CD4-positive, alpha-beta memory T cell (primary cell): ENCODE measurements at regions not wholly inside any gene's neighbourhood (a gene's known extent, or its start where the extent isn't known, plus 50 kb on each side); places are given as distances from the start of the nearest gene placed in this dataset.

Experiments used
- CTCF ChIA-PET: fragments of 350-600 bp; sonication (Branson Sonifier 250); formaldehyde crosslinking; loops from one replicate; lab custom pipeline; 2021; ENCODE audit warnings: inconsistent platforms; ENCODE audit not compliant: partially characterized antibody; lab: Charles Lee
- POLR2A ChIA-PET: fragments of 350-600 bp; sonication (Branson Sonifier 250); formaldehyde crosslinking; loops from one replicate; lab custom pipeline; 2021; ENCODE audit not compliant: partially characterized antibody; lab: Charles Lee
- DNase-seq, 5 donors: peaks; one replicate each; pipeline versions ENCODE4 v3.0.0 to v3.0.0-alpha.2; 2020 to 2022; ENCODE audit warnings: mixed read lengths in 1 of 5
- H3K27ac ChIP-seq: one replicate; pipeline ENCODE4 v1.7.0; 2013; ENCODE audit warnings: low read depth, low read length
- H3K27me3 ChIP-seq: 2 replicates; pipeline ENCODE4 v1.7.0; 2013; ENCODE audit warnings: mild to moderate bottlenecking, low read length, moderate library complexity; ENCODE audit not compliant: insufficient read depth
- H3K36me3 ChIP-seq: 2 replicates; pipeline ENCODE4 v1.7.0; 2013; ENCODE audit warnings: mild to moderate bottlenecking, low read length, moderate library complexity; ENCODE audit not compliant: insufficient read depth
- H3K4me1 ChIP-seq: 2 replicates; pipeline ENCODE4 v1.7.0; 2013; ENCODE audit warnings: mild to moderate bottlenecking, low read length, moderate library complexity; ENCODE audit not compliant: insufficient read depth
- H3K4me3 ChIP-seq, 2 donors: one replicate each; pipeline ENCODE4 v1.7.0; 2013; ENCODE audit warnings: low read length in 2 of 2, mild to moderate bottlenecking in 1 of 2
- H3K9me3 ChIP-seq, 2 donors: one replicate each; pipeline ENCODE4 v1.7.0; 2013; ENCODE audit warnings: low read length in 2 of 2, control low read depth in 1 of 2; ENCODE audit not compliant: control insufficient read depth in 1 of 2
- H3K27ac Mint-ChIP-seq, 7 donors: one replicate each; pipeline ENCODE4 v1.8.0; 2020 to 2021; ENCODE audit warnings: mixed read lengths in 7 of 7, mild to moderate bottlenecking in 6 of 7, inconsistent platforms in 3 of 7, moderate library complexity in 3 of 7
- H3K27me3 Mint-ChIP-seq, 2 donors: one replicate each; pipeline ENCODE4 v1.8.0; 2020 to 2021; ENCODE audit warnings: mixed read lengths in 2 of 2
- H3K36me3 Mint-ChIP-seq, 2 donors: one replicate each; pipeline ENCODE4 v1.8.0; 2020 to 2021; ENCODE audit warnings: mixed read lengths in 2 of 2, inconsistent platforms in 1 of 2, mild to moderate bottlenecking in 1 of 2
- H3K4me1 Mint-ChIP-seq, 4 donors: one replicate each; pipeline ENCODE4 v1.8.0; 2020 to 2021; ENCODE audit warnings: mixed read lengths in 4 of 4, mild to moderate bottlenecking in 1 of 4
- H3K4me3 Mint-ChIP-seq, 8 donors: one replicate each; pipeline ENCODE4 v1.8.0; 2020 to 2021; ENCODE audit warnings: mixed read lengths in 8 of 8, mild to moderate bottlenecking in 7 of 8, moderate library complexity in 6 of 8, inconsistent platforms in 3 of 8
- H3K9me3 Mint-ChIP-seq, 8 donors: one replicate each; pipeline ENCODE4 v1.8.0; 2020 to 2021; ENCODE audit warnings: mixed read lengths in 8 of 8, mild to moderate bottlenecking in 5 of 8, inconsistent platforms in 3 of 8, moderate library complexity in 1 of 8
- intact Hi-C: fragments of 100-400 bp; cut with micrococcal nuclease; formaldehyde crosslinking; loops from one replicate; pipeline ENCODE4 v1.15.1; 2023

- DNase-seq: no peak
- H3K4me1 ChIP-seq: no peaks in the 10 kb centered on the region
- Mint-ChIP-seq H3K9me3 (peaks cover 0 to 4% (median 0%) of the 10 kb centered on the region in 8 donors), H3K4me1 (no peaks in the 10 kb centered on the region), H3K27me3 (peaks cover 14 to 22% of the 10 kb centered on the region in 2 donors), H3K27ac (no peak overlapping the region), H3K36me3 (no peaks in the 10 kb centered on the region), H3K4me3 (no peak overlapping the region)
- H3K9me3 ChIP-seq: no peaks in the 10 kb centered on the region
- H3K27ac ChIP-seq: no peak overlapping the region
- H3K4me3 ChIP-seq: no peak overlapping the region
- POLR2A ChIA-PET: no interaction called here
- peaks cover 3% of the 10 kb centered on the region for H3K27me3 ChIP-seq
- intact Hi-C loops: no loop called here
- CTCF ChIA-PET: no interaction called here
- H3K36me3 ChIP-seq: no peaks in the 10 kb centered on the region
Measured at GRCh38 chr11:116536416-116536815, 236.4 kb downstream of the BUD13 start.

DNA sequence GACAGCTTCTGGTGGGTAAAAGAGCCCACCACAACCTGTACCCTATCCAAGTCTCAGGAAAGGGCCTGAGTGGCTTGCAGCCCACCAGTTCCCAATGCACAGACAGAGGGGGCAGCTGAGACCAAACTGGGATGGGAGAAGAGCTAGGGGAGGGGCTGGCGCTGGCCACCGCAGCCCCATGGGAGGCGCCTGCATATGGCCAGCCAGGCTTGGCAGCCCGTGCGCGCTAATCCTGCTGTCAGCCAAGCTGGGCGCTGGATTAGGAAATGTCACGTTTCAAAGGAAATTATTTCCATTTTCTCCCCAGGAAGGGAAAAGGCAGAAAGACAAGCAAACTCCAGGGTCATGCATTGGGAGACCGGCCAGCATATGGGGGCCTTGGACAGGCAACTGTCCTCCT is 236.8 kb downstream of the BUD13 start:
- Mint-ChIP-seq H3K36me3 (no peaks in the 10 kb centered on the region), H3K9me3 (peaks cover 0 to 6% (median under 1%) of the 10 kb centered on the region in 8 donors), H3K27ac (no peak overlapping the region), H3K27me3 (peaks cover 17 to 24% of the 10 kb centered on the region in 2 donors), H3K4me1 (no peaks in the 10 kb centered on the region), H3K4me3 (no peak overlapping the region)
- no peak for DNase-seq
- peaks cover 3% of the 10 kb centered on the region for H3K27me3 ChIP-seq
- H3K36me3 ChIP-seq: no peaks in the 10 kb centered on the region
- H3K4me3 ChIP-seq: no peak overlapping the region
- POLR2A ChIA-PET: no interaction called here
- CTCF ChIA-PET: no interaction called here
- H3K4me1 ChIP-seq: no peaks in the 10 kb centered on the region
- intact Hi-C loops: no loop called here
- H3K27ac ChIP-seq: no peak overlapping the region
- H3K9me3 ChIP-seq: no peaks in the 10 kb centered on the region

DNA sequence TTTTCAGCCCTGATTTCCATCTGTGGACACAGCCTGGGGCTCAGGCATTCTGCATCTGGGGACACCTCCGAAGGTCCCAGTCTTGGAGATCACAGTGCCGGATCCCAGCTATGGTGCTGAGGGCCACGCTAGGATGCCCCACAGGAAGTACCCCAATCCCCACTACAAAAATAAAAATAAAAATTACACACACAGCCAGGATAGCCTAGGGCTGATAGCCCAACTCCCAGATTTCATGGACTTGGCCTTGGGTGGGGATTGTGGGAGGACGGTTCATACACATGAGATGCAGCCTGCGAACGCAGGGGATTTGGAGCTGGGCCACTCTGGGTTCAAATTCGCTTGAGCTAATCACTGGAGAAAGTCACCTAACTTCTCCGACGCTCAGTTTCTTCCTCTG is 237.7 kb downstream of the BUD13 start:
- Mint-ChIP-seq H3K4me3 (no peak overlapping the region), H3K27ac (no peak overlapping the region), H3K9me3 (peaks cover 0 to 14% (median 4%) of the 10 kb centered on the region in 8 donors), H3K27me3 (peaks cover 16 to 28% of the 10 kb centered on the region in 2 donors), H3K36me3 (no peaks in the 10 kb centered on the region), H3K4me1 (no peaks in the 10 kb centered on the region)
- H3K9me3 ChIP-seq: no peaks in the 10 kb centered on the region
- intact Hi-C loops: no loop called here
- POLR2A ChIA-PET: no interaction called here
- H3K36me3 ChIP-seq: no peaks in the 10 kb centered on the region
- no peak overlapping the region for H3K27ac ChIP-seq
- H3K4me1 ChIP-seq: no peaks in the 10 kb centered on the region
- peaks cover 3% of the 10 kb centered on the region for H3K27me3 ChIP-seq
- CTCF ChIA-PET: no interaction called here
- no peak overlapping the region for H3K4me3 ChIP-seq
- DNase-seq: no peak

DNA sequence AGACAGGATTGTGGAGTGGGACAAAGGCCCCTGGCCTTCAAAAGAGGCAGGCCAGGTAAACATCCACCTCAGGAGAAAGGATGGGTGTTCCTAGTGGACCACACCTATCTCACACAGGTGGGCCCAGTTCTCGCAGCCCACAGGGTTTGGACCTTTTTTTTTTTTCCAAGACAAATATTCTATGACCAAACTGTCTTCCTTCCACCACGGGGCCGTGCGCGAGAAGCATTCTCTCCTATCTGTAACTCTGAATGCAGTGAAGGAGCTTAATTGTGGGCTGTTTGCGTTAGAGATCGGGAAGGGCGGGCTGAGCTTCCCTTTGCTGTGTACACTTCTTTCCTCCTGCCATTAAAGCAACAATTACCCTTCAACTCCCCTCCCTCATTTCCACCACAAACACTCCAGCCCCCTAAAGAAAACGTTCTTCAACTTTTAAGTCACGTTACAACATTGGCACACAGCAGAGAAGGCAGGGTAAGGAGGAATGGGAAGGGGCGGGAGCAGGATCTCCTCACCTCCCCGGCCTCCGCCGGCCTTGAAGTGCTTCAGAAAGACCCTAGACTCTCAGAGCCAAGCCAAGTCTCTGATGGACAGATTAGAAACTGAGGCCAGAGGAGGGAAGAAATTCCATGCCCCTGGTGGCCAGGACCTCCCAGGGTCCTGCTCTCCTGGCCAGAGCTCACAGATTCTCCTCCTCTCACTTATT is 238.4 kb downstream of the BUD13 start:
- H3K36me3 Mint-ChIP-seq: no peaks in the 10 kb centered on the region
- H3K27ac Mint-ChIP-seq: no peak overlapping the region
- ChIA-PET POLR2A (no interaction called here), CTCF (no interaction called here)
- Histone ChIP-seq H3K4me3 (no peak overlapping the region), H3K4me1 (no peaks in the 10 kb centered on the region), H3K9me3 (no peaks in the 10 kb centered on the region), H3K27me3 (peaks cover 3% of the 10 kb centered on the region), H3K36me3 (no peaks in the 10 kb centered on the region), H3K27ac (no peak overlapping the region)
- H3K4me1 Mint-ChIP-seq: no peaks in the 10 kb centered on the region
- intact Hi-C loops: no loop called here
- H3K27me3 Mint-ChIP-seq: peaks cover 15 to 25% of the 10 kb centered on the region in 2 donors
- H3K4me3 Mint-ChIP-seq: no peak overlapping the region
- DNase-seq: no peak
- peaks cover 0 to 18% (median 5%) of the 10 kb centered on the region in 8 donors for H3K9me3 Mint-ChIP-seq

GRCh38 chr11:116533186-116533825 is 239.5 kb downstream of the BUD13 start:
- Histone ChIP-seq H3K4me3 (no peak overlapping the region), H3K9me3 (no peaks in the 10 kb centered on the region), H3K36me3 (no peaks in the 10 kb centered on the region), H3K4me1 (no peaks in the 10 kb centered on the region), H3K27ac (no peak overlapping the region), H3K27me3 (peaks cover 3% of the 10 kb centered on the region)
- Mint-ChIP-seq H3K27ac (no peak overlapping the region), H3K4me3 (no peak overlapping the region), H3K27me3 (peaks cover 16 to 26% of the 10 kb centered on the region in 2 donors), H3K4me1 (no peaks in the 10 kb centered on the region), H3K36me3 (no peaks in the 10 kb centered on the region), H3K9me3 (peaks cover 0 to 13% (median 6%) of the 10 kb centered on the region in 8 donors)
- intact Hi-C loops: no loop called here
- DNase-seq: no peak
- POLR2A ChIA-PET: no interaction called here
- CTCF ChIA-PET: no interaction called here

- no peak overlapping the region for H3K27ac Mint-ChIP-seq
- Histone ChIP-seq H3K4me3 (no peak overlapping the region), H3K27ac (no peak overlapping the region), H3K9me3 (no peaks in the 10 kb centered on the region), H3K36me3 (no peaks in the 10 kb centered on the region), H3K4me1 (no peaks in the 10 kb centered on the region), H3K27me3 (peaks cover 3% of the 10 kb centered on the region)
- H3K4me1 Mint-ChIP-seq: no peaks in the 10 kb centered on the region
- no peak overlapping the region for H3K4me3 Mint-ChIP-seq
- no peak for DNase-seq
- ChIA-PET CTCF (no interaction called here), POLR2A (no interaction called here)
- H3K27me3 Mint-ChIP-seq: peaks cover 17 to 23% of the 10 kb centered on the region in 2 donors
- no peaks in the 10 kb centered on the region for H3K36me3 Mint-ChIP-seq
- intact Hi-C loops: no loop called here
- peaks cover 0 to 13% (median 6%) of the 10 kb centered on the region in 8 donors for H3K9me3 Mint-ChIP-seq
Measured at GRCh38 chr11:116532066-116532465, 240.7 kb downstream of the BUD13 start.

GRCh38 chr11:116530705-116531104 is 242.1 kb downstream of the BUD13 start:
- Mint-ChIP-seq H3K4me3 (no peak overlapping the region), H3K9me3 (peaks cover 0 to 13% (median 6%) of the 10 kb centered on the region in 8 donors), H3K4me1 (no peaks in the 10 kb centered on the region), H3K27me3 (peaks cover 19 to 23% of the 10 kb centered on the region in 2 donors), H3K36me3 (no peaks in the 10 kb centered on the region), H3K27ac (no peak overlapping the region)
- Histone ChIP-seq H3K4me3 (no peak overlapping the region), H3K4me1 (no peaks in the 10 kb centered on the region), H3K36me3 (no peaks in the 10 kb centered on the region), H3K27ac (no peak overlapping the region), H3K27me3 (peaks cover 3% of the 10 kb centered on the region), H3K9me3 (no peaks in the 10 kb centered on the region)
- DNase-seq: no peak
- POLR2A ChIA-PET: no interaction called here
- intact Hi-C loops: no loop called here
- CTCF ChIA-PET: no interaction called here
